CD4-positive, alpha-beta T cell treated with Interleukin-21 for 1 hour (primary cell): ENCODE measurements at regions not wholly inside any gene's neighbourhood (a gene's known extent, or its start where the extent isn't known, plus 50 kb on each side); places are given as distances from the start of the nearest gene placed in this dataset.
"Not testable (repeated sequence)": the region's sequence is repeated elsewhere in the genome, so short reads cannot be mapped to it uniquely, and the experiment has no call there.

Source experiments
- DNase-seq: peaks from one replicate; pipeline ENCODE4 v3.0.0-alpha.2; 2020

GRCh38 chr21:15283138-15283537 lies 218.3 kb upstream of the NRIP1 start:
- no peak for DNase-seq

- DNase-seq = no peak
These were observed 219.0 kb upstream of the NRIP1 start for GRCh38 chr21:15283789-15284188.

GRCh38 chr21:15285556-15285955 lies 220.8 kb upstream of the NRIP1 start:
- no peak for DNase-seq

GRCh38 chr21:15289246-15289645 lies 224.4 kb upstream of the NRIP1 start:
- DNase-seq = no peak

GRCh38 chr21:15289896-15290841 lies 225.4 kb upstream of the NRIP1 start:
- DNase-seq = no peak

GRCh38 chr21:15291621-15292266 lies 226.9 kb upstream of the NRIP1 start:
- DNase-seq = no peak

- no peak for DNase-seq
These were observed 228.4 kb upstream of the NRIP1 start for GRCh38 chr21:15293240-15293639.

- no peak for DNase-seq
These were observed 231.1 kb upstream of the NRIP1 start for GRCh38 chr21:15295875-15296274.

GRCh38 chr21:15297824-15298223 lies 233.0 kb upstream of the NRIP1 start:
- DNase-seq = no peak

GRCh38 chr21:15298306-15298705 lies 233.5 kb upstream of the NRIP1 start:
- no peak for DNase-seq

GRCh38 chr21:15298755-15299154 lies 234.0 kb upstream of the NRIP1 start:
- DNase-seq = not testable (repeated sequence)

- no peak for DNase-seq
These were observed 235.3 kb upstream of the NRIP1 start for GRCh38 chr21:15300131-15300530.

- DNase-seq = no peak
These were observed 236.2 kb upstream of the NRIP1 start for GRCh38 chr21:15301014-15301413.

GRCh38 chr21:15301736-15302135 lies 236.9 kb upstream of the NRIP1 start:
- no peak for DNase-seq

- no peak for DNase-seq
These were observed 241.5 kb upstream of the NRIP1 start for GRCh38 chr21:15306271-15306670.

GRCh38 chr21:15308333-15308732 lies 243.5 kb upstream of the NRIP1 start:
- no peak for DNase-seq

GRCh38 chr21:15309022-15309590 lies 244.3 kb upstream of the NRIP1 start:
- DNase-seq = no peak

GRCh38 chr21:15309721-15310120 lies 244.9 kb upstream of the NRIP1 start:
- no peak for DNase-seq

- DNase-seq = no peak
These were observed 246.7 kb upstream of the NRIP1 start for GRCh38 chr21:15311510-15311909.

- not testable (repeated sequence) for DNase-seq
These were observed 252.2 kb upstream of the NRIP1 start for GRCh38 chr21:15317034-15317433.

GRCh38 chr21:15319727-15320126 lies 254.9 kb upstream of the NRIP1 start:
- DNase-seq = no peak

GRCh38 chr21:15324542-15324941 lies 259.7 kb upstream of the NRIP1 start:
- no peak for DNase-seq

- DNase-seq = no peak
These were observed 261.4 kb upstream of the NRIP1 start for GRCh38 chr21:15326032-15326867.
